ENCODE measurements at regions not wholly inside any gene's neighbourhood (a gene's known extent, or its start where the extent isn't known, plus 50 kb on each side); places are given as distances from the start of the nearest gene placed in this dataset.
A peak's percentile ranks its signal among the peaks of the same experiment; 100 is the strongest.

DNA sequence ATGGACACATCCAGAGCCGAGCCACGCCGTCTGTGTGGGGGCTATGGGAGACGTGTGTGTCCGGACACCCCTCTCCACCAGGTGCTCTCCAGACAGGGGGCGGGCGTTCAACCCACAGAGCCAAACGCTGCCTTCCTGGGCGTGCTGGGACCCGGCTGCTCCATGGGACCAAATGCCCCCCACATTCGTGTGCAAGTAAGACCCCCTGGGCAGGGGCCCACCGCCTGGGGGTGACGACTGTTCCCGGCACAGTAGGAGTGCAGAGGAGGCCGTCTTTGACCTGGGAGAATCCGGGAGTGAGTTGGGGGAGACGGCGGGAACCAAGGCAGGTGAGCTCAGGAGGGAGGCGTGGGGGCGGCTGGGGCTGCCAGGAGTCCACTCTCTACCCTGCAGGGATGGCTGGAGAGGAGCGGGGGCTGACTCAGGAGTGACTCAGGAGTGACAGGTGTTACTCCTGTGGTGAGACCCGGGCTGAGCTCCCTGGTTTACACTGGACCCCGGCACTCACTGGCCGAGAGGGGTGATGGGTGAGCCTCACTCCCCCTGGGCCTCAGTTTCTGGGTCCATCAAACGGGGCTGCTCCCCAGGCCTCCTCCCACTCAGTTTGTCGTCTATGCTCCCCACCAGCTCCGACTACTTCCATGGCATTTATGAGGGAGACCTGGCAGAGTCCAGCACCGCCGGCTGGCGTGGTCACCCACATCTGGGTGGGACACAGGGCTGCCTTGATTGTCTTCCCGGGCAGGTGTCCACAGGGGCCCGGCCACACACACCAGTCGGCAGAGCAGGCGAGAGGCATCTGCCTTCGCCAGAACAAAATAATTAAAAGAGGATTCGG is 95.0 kb downstream of the MICALL2 start:
- H3K4me1 ChIP-seq (ENCODE audit: control insufficient read depth, insufficient read depth, low read length) = peaks cover 5% of the 10 kb centered on the region; the same call in 1 of the 2 replicates
- ChIA-PET CTCF (no interaction called here), POLR2A (no interaction called here)
- H3K9me3 ChIP-seq (ENCODE audit: control insufficient read depth, insufficient read depth, low read depth, low read length) = no peaks in the 10 kb centered on the region
- H3K4me3 ChIP-seq (ENCODE audit: low read depth, low read length) = no peak overlapping the region
- H3K36me3 ChIP-seq (ENCODE audit: control insufficient read depth in 2 of 2, insufficient read depth in 1 of 2, low read length in 2 of 2) = no peaks in the 10 kb centered on the region
- no peak overlapping the region for H3K27ac ChIP-seq (ENCODE audit: extremely low read depth, low read depth, low read length)
- TF ChIP-seq GLIS1 (tag by site-specific recombination; IDR thresholded peaks at IDR 0.05) = peak; percentile 26; the same call in 1 of the 2 replicates
- TF ChIP-seq, protein P1, sequence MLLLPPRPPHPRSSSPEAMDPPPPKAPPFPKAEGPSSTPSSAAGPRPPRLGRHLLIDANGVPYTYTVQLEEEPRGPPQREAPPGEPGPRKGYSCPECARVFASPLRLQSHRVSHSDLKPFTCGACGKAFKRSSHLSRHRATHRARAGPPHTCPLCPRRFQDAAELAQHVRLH (tag by site-specific recombination; IDR thresholded peaks at IDR 0.05) = no peak
- TF ChIP-seq GLIS2 (tag by site-specific recombination; IDR thresholded peaks at IDR 0.05) = 0 out of 2 replicates have a peak, but pooled peaks have one; percentile 22
- TF ChIP-seq ZNF558 (tag by site-specific recombination; IDR thresholded peaks at IDR 0.05) = no peak
- TF ChIP-seq ZIC2 (tag by site-specific recombination; IDR thresholded peaks at IDR 0.05) = peak; percentile 44; the same call in 1 of the 2 replicates

DNA sequence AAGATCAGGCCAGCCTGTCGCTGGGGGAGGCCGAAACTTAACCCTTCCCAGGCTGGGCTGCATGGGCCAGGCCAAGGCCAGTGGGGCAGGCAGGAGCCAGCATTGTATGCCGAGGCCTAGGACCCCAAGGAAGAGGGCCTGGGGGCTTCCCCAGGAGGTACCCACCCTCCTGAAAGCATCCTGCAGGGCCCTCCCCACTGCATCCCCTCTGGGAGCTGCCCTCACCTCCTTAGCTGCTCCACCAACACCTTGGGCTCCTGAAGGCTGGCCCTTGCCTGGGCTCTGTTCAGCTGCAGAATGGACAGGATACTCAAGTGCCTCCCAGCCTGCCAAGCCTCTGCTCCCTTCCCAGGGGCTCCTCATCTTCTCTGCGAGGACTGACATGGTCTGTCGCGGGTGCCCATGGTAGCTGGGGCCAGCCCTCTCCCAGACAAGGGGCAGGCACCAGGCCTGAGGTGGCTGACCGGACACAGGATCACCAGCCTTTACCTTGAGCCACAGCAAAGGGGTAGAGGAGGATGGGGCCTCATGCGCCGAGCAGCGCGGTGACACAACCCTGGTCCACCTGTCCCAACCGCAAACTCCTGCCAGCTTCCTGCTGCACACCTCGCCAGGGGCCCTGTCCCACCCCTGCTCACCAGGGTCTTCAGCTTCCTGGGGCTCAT is 94.2 kb downstream of the MICALL2 start:
- CTCF ChIA-PET = no interaction called here
- Histone ChIP-seq H3K36me3 (ENCODE audit: control insufficient read depth in 2 of 2, insufficient read depth in 1 of 2, low read length in 2 of 2) (no peaks in the 10 kb centered on the region), H3K4me1 (ENCODE audit: control insufficient read depth, insufficient read depth, low read length) (peaks cover 5% of the 10 kb centered on the region; the same call in 1 of the 2 replicates), H3K9me3 (ENCODE audit: control insufficient read depth, insufficient read depth, low read depth, low read length) (no peaks in the 10 kb centered on the region), H3K27ac (ENCODE audit: extremely low read depth, low read depth, low read length) (no peak overlapping the region), H3K4me3 (ENCODE audit: low read depth, low read length) (no peak overlapping the region)
- POLR2A ChIA-PET = no interaction called here
- TF ChIP-seq, protein P2, sequence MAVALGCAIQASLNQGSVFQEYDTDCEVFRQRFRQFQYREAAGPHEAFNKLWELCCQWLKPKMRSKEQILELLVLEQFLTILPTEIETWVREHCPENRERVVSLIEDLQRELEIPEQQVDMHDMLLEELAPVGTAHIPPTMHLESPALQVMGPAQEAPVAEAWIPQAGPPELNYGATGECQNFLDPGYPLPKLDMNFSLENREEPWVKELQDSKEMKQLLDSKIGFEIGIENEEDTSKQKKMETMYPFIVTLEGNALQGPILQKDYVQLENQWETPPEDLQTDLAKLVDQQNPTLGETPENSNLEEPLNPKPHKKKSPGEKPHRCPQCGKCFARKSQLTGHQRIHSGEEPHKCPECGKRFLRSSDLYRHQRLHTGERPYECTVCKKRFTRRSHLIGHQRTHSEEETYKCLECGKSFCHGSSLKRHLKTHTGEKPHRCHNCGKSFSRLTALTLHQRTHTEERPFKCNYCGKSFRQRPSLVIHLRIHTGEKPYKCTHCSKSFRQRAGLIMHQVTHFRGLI (tag by site-specific recombination; IDR thresholded peaks at IDR 0.05) = no peak
- TF ChIP-seq, protein P3, sequence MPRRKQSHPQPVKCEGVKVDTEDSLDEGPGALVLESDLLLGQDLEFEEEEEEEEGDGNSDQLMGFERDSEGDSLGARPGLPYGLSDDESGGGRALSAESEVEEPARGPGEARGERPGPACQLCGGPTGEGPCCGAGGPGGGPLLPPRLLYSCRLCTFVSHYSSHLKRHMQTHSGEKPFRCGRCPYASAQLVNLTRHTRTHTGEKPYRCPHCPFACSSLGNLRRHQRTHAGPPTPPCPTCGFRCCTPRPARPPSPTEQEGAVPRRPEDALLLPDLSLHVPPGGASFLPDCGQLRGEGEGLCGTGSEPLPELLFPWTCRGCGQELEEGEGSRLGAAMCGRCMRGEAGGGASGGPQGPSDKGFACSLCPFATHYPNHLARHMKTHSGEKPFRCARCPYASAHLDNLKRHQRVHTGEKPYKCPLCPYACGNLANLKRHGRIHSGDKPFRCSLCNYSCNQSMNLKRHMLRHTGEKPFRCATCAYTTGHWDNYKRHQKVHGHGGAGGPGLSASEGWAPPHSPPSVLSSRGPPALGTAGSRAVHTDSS (tag by site-specific recombination; IDR thresholded peaks at IDR 0.05) = no peak
- TF ChIP-seq ZNF184 (tag by site-specific recombination; IDR thresholded peaks at IDR 0.05) (no peak), ZNF140 (tag by site-specific recombination; IDR thresholded peaks at IDR 0.05) (no peak), ZBTB21 (tag by site-specific recombination; IDR thresholded peaks at IDR 0.05) (no peak), ZNF701 (tag by site-specific recombination; IDR thresholded peaks at IDR 0.05) (no peak), ZNF843 (tag by site-specific recombination; IDR thresholded peaks at IDR 0.05) (no peak), BCL11A (tag by site-specific recombination; IDR thresholded peaks at IDR 0.05; ENCODE audit: low read depth) (no peak)
- TF ChIP-seq, protein P4, sequence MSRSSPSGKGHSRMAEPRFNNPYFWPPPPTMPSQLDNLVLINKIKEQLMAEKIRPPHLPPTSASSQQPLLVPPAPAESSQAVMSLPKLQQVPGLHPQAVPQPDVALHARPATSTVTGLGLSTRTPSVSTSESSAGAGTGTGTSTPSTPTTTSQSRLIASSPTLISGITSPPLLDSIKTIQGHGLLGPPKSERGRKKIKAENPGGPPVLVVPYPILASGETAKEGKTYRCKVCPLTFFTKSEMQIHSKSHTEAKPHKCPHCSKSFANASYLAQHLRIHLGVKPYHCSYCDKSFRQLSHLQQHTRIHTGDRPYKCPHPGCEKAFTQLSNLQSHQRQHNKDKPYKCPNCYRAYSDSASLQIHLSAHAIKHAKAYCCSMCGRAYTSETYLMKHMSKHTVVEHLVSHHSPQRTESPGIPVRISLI (tag by site-specific recombination; IDR thresholded peaks at IDR 0.05) = no peak

DNA sequence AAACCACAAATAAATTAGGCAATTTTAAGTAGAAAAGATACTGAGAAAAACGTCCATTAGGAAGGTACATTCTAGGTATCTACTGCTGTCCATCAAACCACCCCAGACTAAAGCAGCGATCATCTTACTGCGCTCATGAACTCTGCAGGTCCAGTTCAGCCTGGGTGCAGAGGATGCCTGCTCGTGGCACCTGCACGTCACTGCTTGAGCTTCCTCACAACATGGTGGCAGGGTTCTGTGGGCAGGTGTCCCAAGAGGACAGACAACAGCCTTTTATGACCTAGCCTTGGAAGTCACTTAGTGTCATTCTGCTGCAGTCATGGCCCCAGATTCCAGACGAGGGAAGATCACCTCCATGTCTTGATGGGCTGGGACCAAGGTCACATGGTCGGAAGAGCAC is 93.4 kb downstream of the MICALL2 start:
- Histone ChIP-seq H3K27ac (ENCODE audit: extremely low read depth, low read depth, low read length) (no peak overlapping the region), H3K9me3 (ENCODE audit: control insufficient read depth, insufficient read depth, low read depth, low read length) (no peaks in the 10 kb centered on the region), H3K4me1 (ENCODE audit: control insufficient read depth, insufficient read depth, low read length) (peaks cover 5% of the 10 kb centered on the region; the same call in 1 of the 2 replicates), H3K36me3 (ENCODE audit: control insufficient read depth in 2 of 2, insufficient read depth in 1 of 2, low read length in 2 of 2) (no peaks in the 10 kb centered on the region), H3K4me3 (ENCODE audit: low read depth, low read length) (no peak overlapping the region)
- ChIA-PET POLR2A (no interaction called here), CTCF (no interaction called here)
- TF ChIP-seq ZNF654 (tag by site-specific recombination; IDR thresholded peaks at IDR 0.05; ENCODE audit: low read depth) (no peak), ZNF768 (tag by site-specific recombination; IDR thresholded peaks at IDR 0.05) (no peak), ZNF311 (tag by site-specific recombination; IDR thresholded peaks at IDR 0.05; ENCODE audit: borderline replicate concordance) (no peak), ZNF600 (tag by site-specific recombination; IDR thresholded peaks at IDR 0.05) (no peak), ZNF843 (tag by site-specific recombination; IDR thresholded peaks at IDR 0.05) (no peak)
- TF ChIP-seq, protein P5, sequence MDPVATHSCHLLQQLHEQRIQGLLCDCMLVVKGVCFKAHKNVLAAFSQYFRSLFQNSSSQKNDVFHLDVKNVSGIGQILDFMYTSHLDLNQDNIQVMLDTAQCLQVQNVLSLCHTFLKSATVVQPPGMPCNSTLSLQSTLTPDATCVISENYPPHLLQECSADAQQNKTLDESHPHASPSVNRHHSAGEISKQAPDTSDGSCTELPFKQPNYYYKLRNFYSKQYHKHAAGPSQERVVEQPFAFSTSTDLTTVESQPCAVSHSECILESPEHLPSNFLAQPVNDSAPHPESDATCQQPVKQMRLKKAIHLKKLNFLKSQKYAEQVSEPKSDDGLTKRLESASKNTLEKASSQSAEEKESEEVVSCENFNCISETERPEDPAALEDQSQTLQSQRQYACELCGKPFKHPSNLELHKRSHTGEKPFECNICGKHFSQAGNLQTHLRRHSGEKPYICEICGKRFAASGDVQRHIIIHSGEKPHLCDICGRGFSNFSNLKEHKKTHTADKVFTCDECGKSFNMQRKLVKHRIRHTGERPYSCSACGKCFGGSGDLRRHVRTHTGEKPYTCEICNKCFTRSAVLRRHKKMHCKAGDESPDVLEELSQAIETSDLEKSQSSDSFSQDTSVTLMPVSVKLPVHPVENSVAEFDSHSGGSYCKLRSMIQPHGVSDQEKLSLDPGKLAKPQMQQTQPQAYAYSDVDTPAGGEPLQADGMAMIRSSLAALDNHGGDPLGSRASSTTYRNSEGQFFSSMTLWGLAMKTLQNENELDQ (tag by site-specific recombination; IDR thresholded peaks at IDR 0.05; ENCODE audit: low read depth) = no peak
- TF ChIP-seq, protein P6, sequence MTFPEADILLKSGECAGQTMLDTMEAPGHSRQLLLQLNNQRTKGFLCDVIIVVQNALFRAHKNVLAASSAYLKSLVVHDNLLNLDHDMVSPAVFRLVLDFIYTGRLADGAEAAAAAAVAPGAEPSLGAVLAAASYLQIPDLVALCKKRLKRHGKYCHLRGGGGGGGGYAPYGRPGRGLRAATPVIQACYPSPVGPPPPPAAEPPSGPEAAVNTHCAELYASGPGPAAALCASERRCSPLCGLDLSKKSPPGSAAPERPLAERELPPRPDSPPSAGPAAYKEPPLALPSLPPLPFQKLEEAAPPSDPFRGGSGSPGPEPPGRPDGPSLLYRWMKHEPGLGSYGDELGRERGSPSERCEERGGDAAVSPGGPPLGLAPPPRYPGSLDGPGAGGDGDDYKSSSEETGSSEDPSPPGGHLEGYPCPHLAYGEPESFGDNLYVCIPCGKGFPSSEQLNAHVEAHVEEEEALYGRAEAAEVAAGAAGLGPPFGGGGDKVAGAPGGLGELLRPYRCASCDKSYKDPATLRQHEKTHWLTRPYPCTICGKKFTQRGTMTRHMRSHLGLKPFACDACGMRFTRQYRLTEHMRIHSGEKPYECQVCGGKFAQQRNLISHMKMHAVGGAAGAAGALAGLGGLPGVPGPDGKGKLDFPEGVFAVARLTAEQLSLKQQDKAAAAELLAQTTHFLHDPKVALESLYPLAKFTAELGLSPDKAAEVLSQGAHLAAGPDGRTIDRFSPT (tag by site-specific recombination; IDR thresholded peaks at IDR 0.05) = no peak

Data from HEK293 (cell line).